ENCODE measurements at regions not wholly inside any gene's neighbourhood (a gene's known extent, or its start where the extent isn't known, plus 50 kb on each side); places are given as distances from the start of the nearest gene placed in this dataset.

- DNase-seq, result no peak
- no peak overlapping the region for H3K4me3 ChIP-seq
- TF ChIP-seq, protein P1, sequence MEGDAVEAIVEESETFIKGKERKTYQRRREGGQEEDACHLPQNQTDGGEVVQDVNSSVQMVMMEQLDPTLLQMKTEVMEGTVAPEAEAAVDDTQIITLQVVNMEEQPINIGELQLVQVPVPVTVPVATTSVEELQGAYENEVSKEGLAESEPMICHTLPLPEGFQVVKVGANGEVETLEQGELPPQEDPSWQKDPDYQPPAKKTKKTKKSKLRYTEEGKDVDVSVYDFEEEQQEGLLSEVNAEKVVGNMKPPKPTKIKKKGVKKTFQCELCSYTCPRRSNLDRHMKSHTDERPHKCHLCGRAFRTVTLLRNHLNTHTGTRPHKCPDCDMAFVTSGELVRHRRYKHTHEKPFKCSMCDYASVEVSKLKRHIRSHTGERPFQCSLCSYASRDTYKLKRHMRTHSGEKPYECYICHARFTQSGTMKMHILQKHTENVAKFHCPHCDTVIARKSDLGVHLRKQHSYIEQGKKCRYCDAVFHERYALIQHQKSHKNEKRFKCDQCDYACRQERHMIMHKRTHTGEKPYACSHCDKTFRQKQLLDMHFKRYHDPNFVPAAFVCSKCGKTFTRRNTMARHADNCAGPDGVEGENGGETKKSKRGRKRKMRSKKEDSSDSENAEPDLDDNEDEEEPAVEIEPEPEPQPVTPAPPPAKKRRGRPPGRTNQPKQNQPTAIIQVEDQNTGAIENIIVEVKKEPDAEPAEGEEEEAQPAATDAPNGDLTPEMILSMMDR (IDR thresholded peaks at IDR 0.05; ENCODE audit: control extremely low read depth, extremely low read depth), result no peak
- no peak overlapping the region for H3K9ac ChIP-seq (ENCODE audit: insufficient read depth in 1 of 2, low read length in 2 of 2)
- no peaks in the 10 kb centered on the region for H3K27me3 ChIP-seq (ENCODE audit: control insufficient read depth in 3 of 3, insufficient read depth in 3 of 3, low read length in 2 of 3)
- ATAC-seq (ENCODE audit: insufficient read depth, low FRiP score), result no peak
- WGBS, 2 donors, result 56 to 63% methylated on average over 4 of the region's 4 CpGs
- H3K9me3 ChIP-seq (ENCODE audit: control insufficient read depth in 4 of 4, insufficient read depth in 3 of 4, low read length in 3 of 4), result peaks cover 0 to 5% (median under 1%) of the 10 kb centered on the region in 4 donors
- no peaks in the 10 kb centered on the region for H3K4me1 ChIP-seq (ENCODE audit: control insufficient read depth in 5 of 5, insufficient read depth in 5 of 5, low read length in 5 of 5)
- no peaks in the 10 kb centered on the region for H3K36me3 ChIP-seq (ENCODE audit: control insufficient read depth in 4 of 4, insufficient read depth in 4 of 4, low read length in 4 of 4)
- no peak overlapping the region for H3K27ac ChIP-seq (ENCODE audit: low read depth in 1 of 2, low read length in 1 of 2)
These were observed 262.0 kb downstream of the TUSC7 start for GRCh38 chr3:116971531-116971930.

DNA sequence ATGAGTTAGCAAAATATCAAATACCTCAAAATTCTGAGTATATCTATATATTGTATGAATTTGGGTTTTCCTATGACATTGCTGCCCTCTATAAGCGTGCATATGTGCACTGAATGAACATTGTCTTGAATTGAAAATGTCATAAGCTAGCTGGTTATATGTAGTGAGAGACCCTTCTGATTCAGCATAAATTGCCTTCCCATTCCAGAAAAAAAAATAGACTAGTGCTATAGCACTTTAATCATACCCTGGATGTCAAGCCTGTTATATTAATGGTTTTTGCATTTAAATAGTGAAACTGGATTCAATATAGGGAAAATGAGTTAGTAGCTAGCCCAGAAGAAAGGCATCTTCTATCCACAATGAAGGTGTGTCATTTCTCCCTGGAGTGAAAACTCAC is 265.1 kb downstream of the TUSC7 start:
- no peak overlapping the region for H3K9ac ChIP-seq (ENCODE audit: insufficient read depth in 1 of 2, low read length in 2 of 2)
- DNase-seq (no peak), ATAC-seq (ENCODE audit: insufficient read depth, low FRiP score) (no peak)
- H3K27ac ChIP-seq (ENCODE audit: low read depth in 1 of 2, low read length in 1 of 2), result no peak overlapping the region
- H3K9me3 ChIP-seq (ENCODE audit: control insufficient read depth in 4 of 4, insufficient read depth in 3 of 4, low read length in 3 of 4), result peaks cover 0 to 2% (median 0%) of the 10 kb centered on the region in 4 donors
- H3K36me3 ChIP-seq (ENCODE audit: control insufficient read depth in 4 of 4, insufficient read depth in 4 of 4, low read length in 4 of 4), result no peaks in the 10 kb centered on the region
- H3K4me1 ChIP-seq (ENCODE audit: control insufficient read depth in 5 of 5, insufficient read depth in 5 of 5, low read length in 5 of 5), result no peaks in the 10 kb centered on the region
- no peak overlapping the region for H3K4me3 ChIP-seq
- H3K27me3 ChIP-seq (ENCODE audit: control insufficient read depth in 3 of 3, insufficient read depth in 3 of 3, low read length in 2 of 3), result no peaks in the 10 kb centered on the region
- 48 to 51% methylated on average over 1 of the region's 1 CpG for WGBS, 2 donors
- TF ChIP-seq, protein P1 (IDR thresholded peaks at IDR 0.05; ENCODE audit: control extremely low read depth, extremely low read depth), result no peak

DNA sequence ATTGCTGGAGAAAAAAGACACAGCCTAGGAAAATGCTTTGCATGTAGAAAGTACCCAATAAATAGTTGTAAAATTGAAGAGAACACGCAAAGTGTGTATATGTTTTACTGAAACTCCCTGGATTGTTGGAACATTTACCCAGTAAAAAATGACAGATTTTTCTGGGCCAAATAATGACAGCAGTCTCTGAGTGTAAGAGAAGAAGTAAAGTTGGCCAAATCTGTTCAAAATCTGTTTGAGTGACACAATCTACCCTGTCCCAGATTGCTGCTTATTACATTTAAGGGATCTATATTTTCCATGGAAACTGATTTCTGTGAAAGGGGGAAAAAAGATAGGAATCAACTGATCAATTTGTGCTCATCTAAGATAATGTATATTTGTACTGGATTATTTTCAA is 267.9 kb downstream of the TUSC7 start:
- no peak overlapping the region for H3K4me3 ChIP-seq
- no peak for ATAC-seq (ENCODE audit: insufficient read depth, low FRiP score)
- no peaks in the 10 kb centered on the region for H3K27me3 ChIP-seq (ENCODE audit: control insufficient read depth in 3 of 3, insufficient read depth in 3 of 3, low read length in 2 of 3)
- no peak overlapping the region for H3K27ac ChIP-seq (ENCODE audit: low read depth in 1 of 2, low read length in 1 of 2)
- H3K36me3 ChIP-seq (ENCODE audit: control insufficient read depth in 4 of 4, insufficient read depth in 4 of 4, low read length in 4 of 4), result no peaks in the 10 kb centered on the region
- WGBS, 2 donors, result 90 to 91% methylated on average over 1 of the region's 1 CpG
- H3K9ac ChIP-seq (ENCODE audit: insufficient read depth in 1 of 2, low read length in 2 of 2), result no peak overlapping the region
- TF ChIP-seq, protein P1 (IDR thresholded peaks at IDR 0.05; ENCODE audit: control extremely low read depth, extremely low read depth), result no peak
- DNase-seq, result no peak
- H3K4me1 ChIP-seq (ENCODE audit: control insufficient read depth in 5 of 5, insufficient read depth in 5 of 5, low read length in 5 of 5), result no peaks in the 10 kb centered on the region
- no peaks in the 10 kb centered on the region for H3K9me3 ChIP-seq (ENCODE audit: control insufficient read depth in 4 of 4, insufficient read depth in 3 of 4, low read length in 3 of 4)

DNA sequence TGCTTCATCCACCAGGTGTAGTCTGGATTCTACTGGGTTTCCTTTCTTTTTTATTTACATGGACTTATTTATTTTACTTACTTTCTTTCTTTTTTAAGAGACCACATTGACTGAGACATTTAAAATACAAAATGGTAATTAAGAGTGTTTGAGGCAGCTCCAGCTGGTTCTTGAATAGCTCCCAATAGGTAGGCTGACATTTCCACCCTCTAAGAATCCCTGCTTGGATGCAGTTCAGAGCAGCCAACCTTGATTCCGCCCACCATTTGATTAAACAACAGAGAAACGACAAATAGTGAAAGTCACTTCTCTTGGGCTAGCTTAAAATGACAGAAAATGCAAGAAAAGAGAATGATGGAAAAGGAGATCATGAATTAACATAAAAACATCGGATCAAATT is 270.5 kb downstream of the TUSC7 start:
- Histone ChIP-seq H3K27ac (ENCODE audit: low read depth in 1 of 2, low read length in 1 of 2) (no peak overlapping the region), H3K27me3 (ENCODE audit: control insufficient read depth in 3 of 3, insufficient read depth in 3 of 3, low read length in 2 of 3) (no peaks in the 10 kb centered on the region), H3K9me3 (ENCODE audit: control insufficient read depth in 4 of 4, insufficient read depth in 3 of 4, low read length in 3 of 4) (no peaks in the 10 kb centered on the region), H3K36me3 (ENCODE audit: control insufficient read depth in 4 of 4, insufficient read depth in 4 of 4, low read length in 4 of 4) (no peaks in the 10 kb centered on the region), H3K4me3 (no peak overlapping the region), H3K4me1 (ENCODE audit: control insufficient read depth in 5 of 5, insufficient read depth in 5 of 5, low read length in 5 of 5) (peaks cover 0 to 5% (median 0%) of the 10 kb centered on the region in 5 donors), H3K9ac (ENCODE audit: insufficient read depth in 1 of 2, low read length in 2 of 2) (no peak overlapping the region)
- DNase-seq (no peak), ATAC-seq (ENCODE audit: insufficient read depth, low FRiP score) (no peak)
- TF ChIP-seq, protein P1 (IDR thresholded peaks at IDR 0.05; ENCODE audit: control extremely low read depth, extremely low read depth), result no peak
- WGBS, 2 donors, result 68 to 70% methylated on average over 3 of the region's 3 CpGs
